GM19239 (cell line): ENCODE measurements at regions not wholly inside any gene's neighbourhood (a gene's known extent, or its start where the extent isn't known, plus 50 kb on each side); places are given as distances from the start of the nearest gene placed in this dataset.

Experiments
- DNase-seq: peaks from one replicate; pipeline ENCODE4 v3.0.0; 2011; ENCODE audit warnings: low spot score; ENCODE audit not compliant: insufficient read length
- FAIRE-seq: peaks from 2 replicates; lab custom pipeline; 2011; peaks lifted over from hg19 to GRCh38; lab: Jason Lieb, UNC

- FAIRE-seq (no peak), DNase-seq (no peak)
Observed at GRCh38 chr4:4776335-4776734, 83.1 kb upstream of the MSX1 start.

GRCh38 chr4:4775493-4776004 lies 83.9 kb upstream of the MSX1 start:
- DNase-seq (no peak), FAIRE-seq (no peak)

GRCh38 chr4:4772534-4772933 lies 86.9 kb upstream of the MSX1 start:
- FAIRE-seq (no peak), DNase-seq (no peak)

GRCh38 chr4:4771160-4771559 lies 88.3 kb upstream of the MSX1 start:
- FAIRE-seq (no peak), DNase-seq (no peak)

- no peak for FAIRE-seq
Observed at GRCh38 chr4:4770610-4771009, 88.9 kb upstream of the MSX1 start.

GRCh38 chr4:4766564-4766963 lies 92.9 kb upstream of the MSX1 start:
- FAIRE-seq (no peak), DNase-seq (no peak)

More at GRCh38 chr4:4770610-4771009, 88.9 kb upstream of the MSX1 start:
- no peak for DNase-seq

- DNase-seq (no peak), FAIRE-seq (no peak)
Observed at GRCh38 chr4:4765811-4766210, 93.7 kb upstream of the MSX1 start.

- DNase-seq, result no peak
- FAIRE-seq, result no peak
Observed at GRCh38 chr4:4764558-4764905, 94.9 kb upstream of the MSX1 start.

- DNase-seq (no peak), FAIRE-seq (peak; percentile 75)
Observed at GRCh38 chr4:4763822-4764557, 95.5 kb upstream of the MSX1 start.

- FAIRE-seq, result peak; percentile 93
- DNase-seq, result peak; percentile 40
Observed at GRCh38 chr4:4762909-4763821, 96.3 kb upstream of the MSX1 start.

- FAIRE-seq (no peak), DNase-seq (no peak)
Observed at GRCh38 chr4:4762300-4762699, 97.2 kb upstream of the MSX1 start.

- no peak for DNase-seq
- FAIRE-seq, result peak; percentile 26
Observed at GRCh38 chr4:4761128-4761982, 98.1 kb upstream of the MSX1 start.

- FAIRE-seq (no peak), DNase-seq (no peak)
Observed at GRCh38 chr4:4759883-4760282, 99.6 kb upstream of the MSX1 start.

- DNase-seq (no peak), FAIRE-seq (no peak)
Observed at GRCh38 chr4:4759232-4759631, 100.2 kb upstream of the MSX1 start.

GRCh38 chr4:4758681-4759080 lies 100.8 kb upstream of the MSX1 start:
- FAIRE-seq (peak; percentile 31), DNase-seq (peak; percentile 15)

GRCh38 chr4:4755306-4755705 lies 104.2 kb upstream of the MSX1 start:
- no peak for DNase-seq
- FAIRE-seq, result no peak

- DNase-seq (no peak), FAIRE-seq (no peak)
Observed at GRCh38 chr4:4754641-4755040, 104.8 kb upstream of the MSX1 start.

GRCh38 chr4:4753643-4754042 lies 105.8 kb upstream of the MSX1 start:
- DNase-seq (no peak), FAIRE-seq (no peak)

GRCh38 chr4:4752576-4753401 lies 106.7 kb upstream of the MSX1 start:
- DNase-seq, result no peak
- FAIRE-seq, result no peak

GRCh38 chr4:4752025-4752424 lies 107.4 kb upstream of the MSX1 start:
- FAIRE-seq (no peak), DNase-seq (no peak)
